ENCODE measurements at regions not wholly inside any gene's neighbourhood (a gene's known extent, or its start where the extent isn't known, plus 50 kb on each side); places are given as distances from the start of the nearest gene placed in this dataset.
"Not testable (repeated sequence)": the region's sequence is repeated elsewhere in the genome, so short reads cannot be mapped to it uniquely, and the experiment has no call there.

GRCh38 chr9:22217254-22217653, 208.1 kb upstream of the CDKN2B start:
- DNase-seq (ENCODE audit: low read depth in 2 of 2): no peak

- not testable (repeated sequence) for DNase-seq (ENCODE audit: low read depth in 2 of 2)
These were observed 216.8 kb upstream of the CDKN2B start for GRCh38 chr9:22225856-22226255.

GRCh38 chr9:22227986-22228385, 218.6 kb upstream of the DMRTA1 start:
- no peak for DNase-seq (ENCODE audit: low read depth in 2 of 2)

GRCh38 chr9:22228542-22228941, 218.1 kb upstream of the DMRTA1 start:
- DNase-seq (ENCODE audit: low read depth in 2 of 2): no peak

- DNase-seq (ENCODE audit: low read depth in 2 of 2): no peak
These were observed 217.6 kb upstream of the DMRTA1 start for GRCh38 chr9:22229069-22229468.

GRCh38 chr9:22231309-22231708, 215.3 kb upstream of the DMRTA1 start:
- not testable (repeated sequence) for DNase-seq (ENCODE audit: low read depth in 2 of 2)

- DNase-seq (ENCODE audit: low read depth in 2 of 2): no peak
These were observed 213.7 kb upstream of the DMRTA1 start for GRCh38 chr9:22232971-22233370.

GRCh38 chr9:22237497-22238363, 208.9 kb upstream of the DMRTA1 start:
- DNase-seq (ENCODE audit: low read depth in 2 of 2): no peak

- DNase-seq (ENCODE audit: low read depth in 2 of 2): no peak
These were observed 207.6 kb upstream of the DMRTA1 start for GRCh38 chr9:22238809-22239684.

GRCh38 chr9:22240619-22241018, 206.0 kb upstream of the DMRTA1 start:
- DNase-seq (ENCODE audit: low read depth in 2 of 2): no peak

GRCh38 chr9:22241024-22241423, 205.6 kb upstream of the DMRTA1 start:
- no peak for DNase-seq (ENCODE audit: low read depth in 2 of 2)

GRCh38 chr9:22241611-22242010, 205.0 kb upstream of the DMRTA1 start:
- no peak for DNase-seq (ENCODE audit: low read depth in 2 of 2)

GRCh38 chr9:22244139-22245011, 202.2 kb upstream of the DMRTA1 start:
- peak in 1 of 2 donors; percentile 1 for DNase-seq (ENCODE audit: low read depth in 2 of 2)

- no peak for DNase-seq (ENCODE audit: low read depth in 2 of 2)
These were observed 191.3 kb upstream of the DMRTA1 start for GRCh38 chr9:22255337-22255736.

GRCh38 chr9:22256381-22256780, 190.2 kb upstream of the DMRTA1 start:
- DNase-seq (ENCODE audit: low read depth in 2 of 2): no peak

- no peak for DNase-seq (ENCODE audit: low read depth in 2 of 2)
These were observed 189.4 kb upstream of the DMRTA1 start for GRCh38 chr9:22257026-22257816.

GRCh38 chr9:22265038-22265437, 181.6 kb upstream of the DMRTA1 start:
- DNase-seq (ENCODE audit: low read depth in 2 of 2): no peak

- no peak for DNase-seq (ENCODE audit: low read depth in 2 of 2)
These were observed 181.1 kb upstream of the DMRTA1 start for GRCh38 chr9:22265534-22265933.

GRCh38 chr9:22274477-22274876, 172.1 kb upstream of the DMRTA1 start:
- DNase-seq (ENCODE audit: low read depth in 2 of 2): no peak

GRCh38 chr9:22278426-22278825, 168.2 kb upstream of the DMRTA1 start:
- DNase-seq (ENCODE audit: low read depth in 2 of 2): no peak

- no peak for DNase-seq (ENCODE audit: low read depth in 2 of 2)
These were observed 167.0 kb upstream of the DMRTA1 start for GRCh38 chr9:22279636-22280035.
